C1 segment of cervical spinal cord (tissue), 14 donors: ENCODE measurements at regions not wholly inside any gene's neighbourhood (a gene's known extent, or its start where the extent isn't known, plus 50 kb on each side); places are given as distances from the start of the nearest gene placed in this dataset.
"Not testable (repeated sequence)": the region's sequence is repeated elsewhere in the genome, so short reads cannot be mapped to it uniquely, and the experiment has no call there.

Source experiments
- DNase-seq, 14 donors: peaks; one replicate each; lab custom pipeline; 2025; lab: John Stamatoyannopoulos, UW

GRCh38 chr3:194036842-194037241, 99.1 kb upstream of the HES1 start:
- no peak for DNase-seq

GRCh38 chr3:194038346-194038745, 97.6 kb upstream of the HES1 start:
- DNase-seq, result not testable (repeated sequence)

- no peak for DNase-seq
These were observed 97.0 kb upstream of the HES1 start for GRCh38 chr3:194038960-194039359.

GRCh38 chr3:194040516-194041273, 95.3 kb upstream of the HES1 start:
- DNase-seq, result peak in 1 of 14 donors; percentile 21

- no peak for DNase-seq
These were observed 93.0 kb upstream of the HES1 start for GRCh38 chr3:194042927-194043326.

- no peak for DNase-seq
These were observed 92.4 kb upstream of the HES1 start for GRCh38 chr3:194043516-194043915.

GRCh38 chr3:194045289-194045688, 90.7 kb upstream of the HES1 start:
- DNase-seq, result no peak

- no peak for DNase-seq
These were observed 90.0 kb upstream of the HES1 start for GRCh38 chr3:194045919-194046318.

- DNase-seq, result no peak
These were observed 89.4 kb upstream of the HES1 start for GRCh38 chr3:194046531-194046930.

GRCh38 chr3:194046995-194047645, 88.8 kb upstream of the HES1 start:
- DNase-seq, result peak in 12 of 14 donors; percentile 14 to 86 (median 70)

- DNase-seq, result no peak
These were observed 86.6 kb upstream of the HES1 start for GRCh38 chr3:194049394-194049793.

- no peak for DNase-seq
These were observed 85.1 kb upstream of the HES1 start for GRCh38 chr3:194050782-194051320.

GRCh38 chr3:194051366-194052149, 84.4 kb upstream of the HES1 start:
- no peak for DNase-seq

- no peak for DNase-seq
These were observed 82.8 kb upstream of the HES1 start for GRCh38 chr3:194053136-194053535.

GRCh38 chr3:194054016-194054415, 81.9 kb upstream of the HES1 start:
- DNase-seq, result no peak

GRCh38 chr3:194054540-194054939, 81.4 kb upstream of the HES1 start:
- DNase-seq, result no peak

GRCh38 chr3:194054961-194055360, 81.0 kb upstream of the HES1 start:
- DNase-seq, result no peak

- not testable (repeated sequence) for DNase-seq
These were observed 79.6 kb upstream of the HES1 start for GRCh38 chr3:194056323-194056722.

- no peak for DNase-seq
These were observed 79.1 kb upstream of the HES1 start for GRCh38 chr3:194056731-194057415.

- DNase-seq, result no peak
These were observed 78.3 kb upstream of the HES1 start for GRCh38 chr3:194057570-194058188.

- peak in 9 of 14 donors; percentile 8 to 61 (median 28) for DNase-seq
These were observed 77.8 kb upstream of the HES1 start for GRCh38 chr3:194058189-194058571.
